GM12801 (cell line): ENCODE measurements at regions not wholly inside any gene's neighbourhood (a gene's known extent, or its start where the extent isn't known, plus 50 kb on each side); places are given as distances from the start of the nearest gene placed in this dataset.

Experiments
- TF ChIP-seq, protein P1 (sequence below): IDR thresholded peaks from one replicate; pipeline ENCODE4 v1.5.1; 2011; ENCODE audit warnings: control low read depth; ENCODE audit not compliant: insufficient read length; ENCODE audit errors: extremely low read depth

- TF ChIP-seq, protein P1, sequence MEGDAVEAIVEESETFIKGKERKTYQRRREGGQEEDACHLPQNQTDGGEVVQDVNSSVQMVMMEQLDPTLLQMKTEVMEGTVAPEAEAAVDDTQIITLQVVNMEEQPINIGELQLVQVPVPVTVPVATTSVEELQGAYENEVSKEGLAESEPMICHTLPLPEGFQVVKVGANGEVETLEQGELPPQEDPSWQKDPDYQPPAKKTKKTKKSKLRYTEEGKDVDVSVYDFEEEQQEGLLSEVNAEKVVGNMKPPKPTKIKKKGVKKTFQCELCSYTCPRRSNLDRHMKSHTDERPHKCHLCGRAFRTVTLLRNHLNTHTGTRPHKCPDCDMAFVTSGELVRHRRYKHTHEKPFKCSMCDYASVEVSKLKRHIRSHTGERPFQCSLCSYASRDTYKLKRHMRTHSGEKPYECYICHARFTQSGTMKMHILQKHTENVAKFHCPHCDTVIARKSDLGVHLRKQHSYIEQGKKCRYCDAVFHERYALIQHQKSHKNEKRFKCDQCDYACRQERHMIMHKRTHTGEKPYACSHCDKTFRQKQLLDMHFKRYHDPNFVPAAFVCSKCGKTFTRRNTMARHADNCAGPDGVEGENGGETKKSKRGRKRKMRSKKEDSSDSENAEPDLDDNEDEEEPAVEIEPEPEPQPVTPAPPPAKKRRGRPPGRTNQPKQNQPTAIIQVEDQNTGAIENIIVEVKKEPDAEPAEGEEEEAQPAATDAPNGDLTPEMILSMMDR, result no peak
These were observed 1164.0 kb upstream of the RAG2 start for GRCh38 chr11:37762079-37762478.

DNA sequence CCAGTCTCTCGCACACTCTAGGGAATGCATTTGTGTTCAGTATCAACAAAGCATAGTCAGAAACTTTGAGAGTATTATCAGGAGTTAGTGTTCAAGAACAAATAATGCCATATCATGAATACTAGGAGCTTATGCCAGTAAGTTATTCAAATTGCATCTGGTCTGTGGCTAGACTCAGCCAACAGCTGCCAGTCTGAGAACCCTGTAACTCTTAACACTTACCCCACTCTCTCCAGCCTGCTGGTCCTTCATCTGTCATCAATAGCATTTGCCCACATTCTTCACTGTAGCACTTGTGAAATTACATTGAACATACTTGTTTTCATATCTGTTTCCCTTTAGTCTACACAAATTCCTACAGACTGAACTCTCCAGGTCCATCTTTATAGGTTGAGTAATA is 1157.5 kb upstream of the RAG2 start:
- TF ChIP-seq, protein P1, result no peak

- TF ChIP-seq, protein P1, result no peak
These were observed 1150.6 kb upstream of the RAG2 start for GRCh38 chr11:37748641-37749040.

DNA sequence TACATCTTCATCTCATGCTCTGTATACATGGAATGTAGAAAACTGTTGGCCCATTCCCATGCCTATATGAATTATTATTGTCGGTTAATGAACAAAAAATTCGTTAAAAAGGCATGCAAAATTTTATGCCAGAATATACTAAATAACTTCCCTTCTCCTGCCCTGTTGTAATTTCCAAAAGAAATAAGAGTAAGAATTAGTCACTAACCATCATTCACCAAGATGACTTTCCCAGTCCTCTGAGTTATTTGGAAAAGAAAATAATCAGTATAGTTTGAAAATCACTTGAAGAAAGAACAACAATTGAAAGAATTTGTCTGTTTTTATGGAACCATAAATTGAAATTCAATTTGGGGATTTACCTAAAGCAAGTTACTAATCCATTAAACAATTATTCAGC is 1149.1 kb upstream of the RAG2 start:
- TF ChIP-seq, protein P1, result no peak

DNA sequence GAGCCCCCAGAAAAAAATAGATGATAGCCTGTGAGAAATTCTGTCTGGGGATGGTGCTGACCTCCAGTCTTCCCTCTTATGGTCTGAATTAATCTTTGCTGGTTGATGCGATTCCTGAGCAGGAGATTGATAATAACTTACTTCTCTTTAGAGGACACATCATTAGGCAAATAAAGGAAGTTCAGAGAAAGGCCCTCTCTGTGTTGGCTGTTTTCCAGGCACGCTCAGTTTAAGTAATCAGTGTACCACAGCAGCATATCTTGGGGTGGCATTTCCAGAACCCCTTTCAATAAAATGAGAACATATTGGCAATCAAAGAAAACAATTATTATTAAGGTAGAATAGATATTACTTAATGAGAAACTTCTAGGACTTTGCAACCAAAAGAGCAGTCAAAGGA is 1129.3 kb upstream of the RAG2 start:
- TF ChIP-seq, protein P1, result no peak

- TF ChIP-seq, protein P1, result no peak
These were observed 1126.3 kb upstream of the RAG2 start for GRCh38 chr11:37724315-37724714.

DNA sequence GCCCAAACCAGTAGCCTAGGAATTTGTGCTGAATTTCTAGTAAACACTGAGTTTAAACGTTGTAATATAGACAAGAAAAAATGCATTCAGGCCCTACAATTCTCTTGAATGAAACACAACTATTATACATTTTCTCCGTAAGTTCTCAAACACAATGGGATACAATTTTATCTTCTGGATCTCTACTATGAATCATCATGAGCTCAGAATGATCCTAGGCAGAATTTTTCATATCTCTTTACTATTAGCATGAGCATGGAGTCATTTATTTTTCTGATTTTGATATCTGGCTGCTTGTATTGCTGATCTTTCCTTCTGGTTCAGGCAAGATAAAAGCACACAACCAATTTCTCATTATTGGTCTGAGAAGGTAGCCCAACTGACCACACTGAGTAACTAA is 1123.4 kb upstream of the RAG2 start:
- TF ChIP-seq, protein P1, result no peak

GRCh38 chr11:37718431-37718999 is 1120.5 kb upstream of the RAG2 start:
- TF ChIP-seq, protein P1, result no peak
